Transverse colon (tissue), 4 donors: ENCODE measurements at regions not wholly inside any gene's neighbourhood (a gene's known extent, or its start where the extent isn't known, plus 50 kb on each side); places are given as distances from the start of the nearest gene placed in this dataset.

Experiments
- DNase-seq: peaks from one replicate; pipeline ENCODE4 v3.0.0-alpha.2; 2019
- H3K27ac ChIP-seq, 4 donors: fragments of 200-600 bp; sonication (generic); 2 replicates each; pipeline ENCODE4 v1.5.1; 2016 to 2018; ENCODE audit warnings: inconsistent platforms in 4 of 4
- H3K27me3 ChIP-seq: fragments of 200-600 bp; sonication (generic); 2 replicates; pipeline ENCODE4 v1.5.1; 2017; ENCODE audit warnings: inconsistent platforms
- H3K36me3 ChIP-seq, 4 donors: fragments of 200-600 bp; sonication (generic); 2 replicates each; pipeline ENCODE4 v1.5.1; 2017 to 2019; ENCODE audit warnings: inconsistent platforms in 4 of 4
- H3K4me1 ChIP-seq, 4 donors: fragments of 200-600 bp; sonication (generic); 2 replicates each; pipeline ENCODE4 v1.5.1; 2017 to 2020; ENCODE audit warnings: inconsistent platforms in 4 of 4
- H3K4me3 ChIP-seq, 4 donors: fragments of 200-600 bp; sonication (generic); 1 replicate in 1 of 4; 2 replicates in 3 of 4; pipeline versions ENCODE4 v1.5.1 to v1.6.1; 2017 to 2019; ENCODE audit warnings: inconsistent platforms in 4 of 4
- H3K9me3 ChIP-seq, 2 donors: fragments of 200-600 bp; sonication (generic); 2 replicates each; pipeline ENCODE4 v1.5.1; 2017 to 2019; ENCODE audit warnings: inconsistent platforms in 2 of 2
- CTCF ChIP-seq, 5 experiments: fragments of 200-600 bp in 3 of 5; fragments of 450-650 bp in 2 of 5; sonication (generic) in 3 of 5; IDR thresholded peaks; 1 replicate in 2 of 5; 2 replicates in 3 of 5; pipeline ENCODE4 v1.5.1; 2016 to 2017; ENCODE audit warnings: antibody characterized with exemption in 5 of 5, inconsistent platforms in 3 of 5, mild to moderate bottlenecking in 2 of 5, moderate library complexity in 1 of 5
- EP300 ChIP-seq: sonication (generic); formaldehyde crosslinking; IDR thresholded peaks from one replicate; pipeline ENCODE4 v1.6.1; 2017; ENCODE audit warnings: antibody characterized with exemption, low read depth
- POLR2A ChIP-seq: fragments of 450-650 bp; IDR thresholded peaks from one replicate; pipeline ENCODE4 v1.6.1; 2016; ENCODE audit warnings: antibody characterized with exemption, mild to moderate bottlenecking, moderate library complexity
- POLR2AphosphoS5 ChIP-seq, 3 donors: sonication (generic); formaldehyde crosslinking; IDR thresholded peaks; one replicate each; pipeline ENCODE4 v1.6.1; 2016; ENCODE audit warnings: antibody characterized with exemption in 3 of 3
- WGBS, 2 donors: methylation state at CpG; one replicate each; pipeline ENCODE4 v1.1.5; 2018; ENCODE audit warnings: low coverage in 1 of 2; 5-methylcytosine and 5-hydroxymethylcytosine counted together
- in situ Hi-C, 4 donors: fragments of 200-750 bp; cut with MboI; loops; one replicate each; pipeline versions ENCODE4 v1.15.0 to v1.15.1; 2017; ENCODE audit warnings: low sequenced_read_pairs in 3 of 4, low pct_ligation_motif_present in 1 of 4, low pct_unique_long_range_greater_than_20kb in 1 of 4
- intact Hi-C: fragments of 100-400 bp; cut with DNase I; formaldehyde crosslinking; loops from one replicate; pipeline ENCODE4 v1.15.1; 2023; ENCODE audit warnings: low total_unique reads

GRCh38 chr20:11642866-11643265 lies 274.8 kb upstream of the BTBD3 start:
- intact Hi-C loops, result no loop called here
- no peak overlapping the region for H3K27ac ChIP-seq
- TF ChIP-seq EP300 (no peak), POLR2A (no peak), CTCF (IDR thresholded peaks at IDR 0.05) (no peak), POLR2AphosphoS5 (IDR thresholded peaks at IDR 0.05) (no peak)
- no peaks in the 10 kb centered on the region for H3K36me3 ChIP-seq
- in situ Hi-C loops, result no loop called here
- no peak for DNase-seq
- no peak overlapping the region for H3K4me3 ChIP-seq
- no peaks in the 10 kb centered on the region for H3K4me1 ChIP-seq
- H3K27me3 ChIP-seq, result no peaks in the 10 kb centered on the region
- WGBS, 2 donors, result 68 to 71% methylated on average over 3 of the region's 3 CpGs
- no peaks in the 10 kb centered on the region for H3K9me3 ChIP-seq

- intact Hi-C loops (no loop called here), in situ Hi-C loops (no loop called here)
- no peak overlapping the region for H3K27ac ChIP-seq
- H3K4me1 ChIP-seq, result no peaks in the 10 kb centered on the region
- TF ChIP-seq POLR2A (no peak), CTCF (IDR thresholded peaks at IDR 0.05) (no peak), POLR2AphosphoS5 (IDR thresholded peaks at IDR 0.05) (no peak), EP300 (no peak)
- 91% methylated on average over 3 of the region's 6 CpGs; no CpG with 5 or more reads in 1 of the 2 donors for WGBS, 2 donors
- DNase-seq, result no peak
- H3K4me3 ChIP-seq, result no peak overlapping the region
- H3K36me3 ChIP-seq, result no peaks in the 10 kb centered on the region
- H3K9me3 ChIP-seq, result no peaks in the 10 kb centered on the region
- H3K27me3 ChIP-seq, result no peaks in the 10 kb centered on the region
These were observed 271.3 kb upstream of the BTBD3 start for GRCh38 chr20:11646359-11646758.

- in situ Hi-C loops, result no loop called here
- H3K27ac ChIP-seq, result no peak overlapping the region
- H3K9me3 ChIP-seq, result no peaks in the 10 kb centered on the region
- H3K4me1 ChIP-seq, result no peaks in the 10 kb centered on the region
- intact Hi-C loops, result no loop called here
- 65 to 71% methylated on average over 2 of the region's 2 CpGs for WGBS, 2 donors
- H3K4me3 ChIP-seq, result no peak overlapping the region
- TF ChIP-seq EP300 (no peak), POLR2AphosphoS5 (IDR thresholded peaks at IDR 0.05) (no peak), POLR2A (no peak), CTCF (IDR thresholded peaks at IDR 0.05) (no peak)
- no peaks in the 10 kb centered on the region for H3K27me3 ChIP-seq
- DNase-seq, result no peak
- no peaks in the 10 kb centered on the region for H3K36me3 ChIP-seq
These were observed 267.1 kb upstream of the BTBD3 start for GRCh38 chr20:11650566-11650965.

- no peak for DNase-seq
- in situ Hi-C loops (no loop called here), intact Hi-C loops (no loop called here)
- no peaks in the 10 kb centered on the region for H3K4me1 ChIP-seq
- no peaks in the 10 kb centered on the region for H3K36me3 ChIP-seq
- H3K4me3 ChIP-seq, result no peak overlapping the region
- H3K27me3 ChIP-seq, result no peaks in the 10 kb centered on the region
- 68 to 96% methylated on average over 2 of the region's 2 CpGs for WGBS, 2 donors
- TF ChIP-seq POLR2A (no peak), CTCF (IDR thresholded peaks at IDR 0.05) (no peak), POLR2AphosphoS5 (IDR thresholded peaks at IDR 0.05) (no peak), EP300 (no peak)
- no peak overlapping the region for H3K27ac ChIP-seq
- H3K9me3 ChIP-seq, result no peaks in the 10 kb centered on the region
These were observed 266.6 kb upstream of the BTBD3 start for GRCh38 chr20:11651138-11651537.
